ENCODE measurements at regions not wholly inside any gene's neighbourhood (a gene's known extent, or its start where the extent isn't known, plus 50 kb on each side); places are given as distances from the start of the nearest gene placed in this dataset.

DNA sequence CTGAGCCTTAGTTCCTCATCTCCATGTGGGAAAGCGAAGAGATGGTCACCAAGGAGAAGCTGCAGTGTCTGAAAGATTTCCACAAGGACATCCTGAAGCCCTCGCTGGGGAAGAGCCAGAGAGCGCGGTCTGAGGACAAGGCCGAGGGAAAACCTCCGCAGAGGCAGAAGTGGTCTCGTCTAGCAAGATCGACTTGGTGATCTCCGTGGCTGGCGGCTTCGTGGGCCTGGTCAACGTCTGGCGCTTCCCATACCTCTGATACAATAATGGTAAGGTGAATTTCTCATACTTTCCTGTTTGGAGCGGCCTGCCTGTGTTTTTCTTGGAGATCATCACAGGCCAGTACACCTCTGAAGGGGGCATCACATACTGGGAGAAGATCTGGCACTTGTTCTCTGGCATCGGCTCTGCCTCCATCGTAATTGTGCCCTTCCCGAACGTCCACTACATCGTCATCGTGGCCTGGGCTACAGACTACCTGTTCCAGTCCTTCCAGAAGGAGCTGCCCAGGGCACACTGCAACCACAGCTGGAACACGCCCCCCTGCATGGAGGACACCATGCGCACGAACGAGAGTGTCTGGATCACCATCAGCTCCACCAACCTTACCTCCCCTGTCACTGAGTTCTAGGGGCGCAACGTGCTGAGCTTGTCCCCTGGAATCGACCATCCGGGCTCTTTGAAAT, 841.1 kb upstream of the TMPRSS15 start:
- no peaks in the 10 kb centered on the region for H3K79me2 ChIP-seq (ENCODE audit: insufficient read depth, low read length)
- DNase-seq (no peak), ATAC-seq (ENCODE audit: insufficient read depth, low read depth) (no peak)
- no peaks in the 10 kb centered on the region for H4K20me1 ChIP-seq (ENCODE audit: insufficient read depth, low read length)
- H2AFZ ChIP-seq (ENCODE audit: low read depth, low read length): no peak overlapping the region
- H3K36me3 ChIP-seq (ENCODE audit: insufficient read depth, low read length): no peaks in the 10 kb centered on the region
- no peak overlapping the region for H3K4me3 ChIP-seq (ENCODE audit: low read depth in 1 of 2, low read length in 2 of 2)
- TF ChIP-seq EZH2 (IDR thresholded peaks at IDR 0.05; ENCODE audit: borderline replicate concordance, low read depth, low read length, severe bottlenecking): no peak
- TF ChIP-seq, protein P1, sequence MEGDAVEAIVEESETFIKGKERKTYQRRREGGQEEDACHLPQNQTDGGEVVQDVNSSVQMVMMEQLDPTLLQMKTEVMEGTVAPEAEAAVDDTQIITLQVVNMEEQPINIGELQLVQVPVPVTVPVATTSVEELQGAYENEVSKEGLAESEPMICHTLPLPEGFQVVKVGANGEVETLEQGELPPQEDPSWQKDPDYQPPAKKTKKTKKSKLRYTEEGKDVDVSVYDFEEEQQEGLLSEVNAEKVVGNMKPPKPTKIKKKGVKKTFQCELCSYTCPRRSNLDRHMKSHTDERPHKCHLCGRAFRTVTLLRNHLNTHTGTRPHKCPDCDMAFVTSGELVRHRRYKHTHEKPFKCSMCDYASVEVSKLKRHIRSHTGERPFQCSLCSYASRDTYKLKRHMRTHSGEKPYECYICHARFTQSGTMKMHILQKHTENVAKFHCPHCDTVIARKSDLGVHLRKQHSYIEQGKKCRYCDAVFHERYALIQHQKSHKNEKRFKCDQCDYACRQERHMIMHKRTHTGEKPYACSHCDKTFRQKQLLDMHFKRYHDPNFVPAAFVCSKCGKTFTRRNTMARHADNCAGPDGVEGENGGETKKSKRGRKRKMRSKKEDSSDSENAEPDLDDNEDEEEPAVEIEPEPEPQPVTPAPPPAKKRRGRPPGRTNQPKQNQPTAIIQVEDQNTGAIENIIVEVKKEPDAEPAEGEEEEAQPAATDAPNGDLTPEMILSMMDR (IDR thresholded peaks at IDR 0.05; ENCODE audit: borderline replicate concordance, extremely low read depth, low read length, poor library complexity, severe bottlenecking): no peak
- H3K27me3 ChIP-seq (ENCODE audit: insufficient read depth, low read length, poor library complexity): no peaks in the 10 kb centered on the region
- H3K9me3 ChIP-seq (ENCODE audit: insufficient read depth, low read length, severe bottlenecking): no peaks in the 10 kb centered on the region
- no peak overlapping the region for H3K4me2 ChIP-seq (ENCODE audit: insufficient read depth, low read length)
- no peak overlapping the region for H3K27ac ChIP-seq (ENCODE audit: low read length)
- H3K9ac ChIP-seq (ENCODE audit: low read depth, low read length): no peak overlapping the region
- no peaks in the 10 kb centered on the region for H3K4me1 ChIP-seq (ENCODE audit: insufficient read depth, low read length)

DNA sequence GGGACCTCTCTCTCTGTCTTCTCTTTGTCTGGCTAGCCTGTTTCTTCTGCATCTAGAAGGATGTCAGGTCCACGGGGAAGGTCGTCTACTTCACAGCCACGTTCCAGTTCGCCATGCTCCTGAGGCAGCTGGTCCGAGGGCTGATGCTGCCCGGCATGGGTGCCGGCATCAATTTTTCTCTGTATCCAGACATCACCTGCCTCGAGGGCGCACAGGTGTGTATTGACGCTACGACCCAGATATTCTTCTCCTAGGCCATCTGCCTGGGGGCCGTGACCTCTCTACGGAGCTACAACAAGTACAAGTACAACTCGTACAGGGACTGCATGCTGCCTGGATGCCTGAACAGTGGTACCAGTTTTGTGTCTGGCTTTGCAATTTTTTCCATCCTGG, 841.6 kb upstream of the TMPRSS15 start:
- H3K4me1 ChIP-seq (ENCODE audit: insufficient read depth, low read length): no peaks in the 10 kb centered on the region
- no peak overlapping the region for H3K4me3 ChIP-seq (ENCODE audit: low read depth in 1 of 2, low read length in 2 of 2)
- no peaks in the 10 kb centered on the region for H3K36me3 ChIP-seq (ENCODE audit: insufficient read depth, low read length)
- TF ChIP-seq EZH2 (IDR thresholded peaks at IDR 0.05; ENCODE audit: borderline replicate concordance, low read depth, low read length, severe bottlenecking): no peak
- TF ChIP-seq, protein P1 (IDR thresholded peaks at IDR 0.05; ENCODE audit: borderline replicate concordance, extremely low read depth, low read length, poor library complexity, severe bottlenecking): no peak
- ATAC-seq (ENCODE audit: insufficient read depth, low read depth) (no peak), DNase-seq (no peak)
- no peak overlapping the region for H3K27ac ChIP-seq (ENCODE audit: low read length)
- H3K27me3 ChIP-seq (ENCODE audit: insufficient read depth, low read length, poor library complexity): no peaks in the 10 kb centered on the region
- H3K4me2 ChIP-seq (ENCODE audit: insufficient read depth, low read length): no peak overlapping the region
- no peak overlapping the region for H3K9ac ChIP-seq (ENCODE audit: low read depth, low read length)
- H2AFZ ChIP-seq (ENCODE audit: low read depth, low read length): no peak overlapping the region
- H4K20me1 ChIP-seq (ENCODE audit: insufficient read depth, low read length): no peaks in the 10 kb centered on the region
- H3K79me2 ChIP-seq (ENCODE audit: insufficient read depth, low read length): no peaks in the 10 kb centered on the region
- H3K9me3 ChIP-seq (ENCODE audit: insufficient read depth, low read length, severe bottlenecking): no peaks in the 10 kb centered on the region

DNA sequence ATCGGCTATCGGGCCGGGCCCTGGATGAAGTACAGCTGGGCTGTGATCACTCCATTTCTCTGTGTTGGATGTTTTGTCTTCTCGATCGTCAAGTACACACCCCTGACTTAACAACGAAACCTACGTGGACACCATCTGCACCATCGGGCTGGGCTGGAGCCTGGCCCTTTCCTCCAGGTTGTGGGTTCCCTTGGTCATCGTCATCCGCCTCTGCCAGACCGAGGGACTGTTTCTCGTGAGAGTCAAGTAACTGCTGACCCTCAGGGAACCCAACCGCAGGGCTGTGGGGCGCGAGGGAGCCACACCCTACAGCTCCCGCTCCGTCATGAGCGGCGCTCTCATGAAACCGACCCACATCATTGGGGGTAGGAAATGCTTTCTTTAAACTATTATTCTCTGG, 842.4 kb upstream of the TMPRSS15 start:
- no peaks in the 10 kb centered on the region for H3K4me1 ChIP-seq (ENCODE audit: insufficient read depth, low read length)
- no peak overlapping the region for H3K9ac ChIP-seq (ENCODE audit: low read depth, low read length)
- TF ChIP-seq, protein P1 (IDR thresholded peaks at IDR 0.05; ENCODE audit: borderline replicate concordance, extremely low read depth, low read length, poor library complexity, severe bottlenecking): no peak
- no peak for TF ChIP-seq EZH2 (IDR thresholded peaks at IDR 0.05; ENCODE audit: borderline replicate concordance, low read depth, low read length, severe bottlenecking)
- DNase-seq: no peak
- no peaks in the 10 kb centered on the region for H3K36me3 ChIP-seq (ENCODE audit: insufficient read depth, low read length)
- H3K27me3 ChIP-seq (ENCODE audit: insufficient read depth, low read length, poor library complexity): no peaks in the 10 kb centered on the region
- H3K4me3 ChIP-seq (ENCODE audit: low read depth in 1 of 2, low read length in 2 of 2): no peak overlapping the region
- no peaks in the 10 kb centered on the region for H3K79me2 ChIP-seq (ENCODE audit: insufficient read depth, low read length)
- H3K4me2 ChIP-seq (ENCODE audit: insufficient read depth, low read length): no peak overlapping the region
- H4K20me1 ChIP-seq (ENCODE audit: insufficient read depth, low read length): no peaks in the 10 kb centered on the region
- H3K27ac ChIP-seq (ENCODE audit: low read length): no peak overlapping the region
- no peak overlapping the region for H2AFZ ChIP-seq (ENCODE audit: low read depth, low read length)
- ATAC-seq (ENCODE audit: insufficient read depth, low read depth): no peak
- H3K9me3 ChIP-seq (ENCODE audit: insufficient read depth, low read length, severe bottlenecking): peaks cover 2% of the 10 kb centered on the region

All from DND-41 (cell line).